Kasumi-1 (cell line): ENCODE measurements at regions not wholly inside any gene's neighbourhood (a gene's known extent, or its start where the extent isn't known, plus 50 kb on each side); places are given as distances from the start of the nearest gene placed in this dataset.

Source experiments
- DNase-seq, 2 experiments: peaks; one replicate each; lab custom pipeline; 2025; lab: John Stamatoyannopoulos, UW

DNA sequence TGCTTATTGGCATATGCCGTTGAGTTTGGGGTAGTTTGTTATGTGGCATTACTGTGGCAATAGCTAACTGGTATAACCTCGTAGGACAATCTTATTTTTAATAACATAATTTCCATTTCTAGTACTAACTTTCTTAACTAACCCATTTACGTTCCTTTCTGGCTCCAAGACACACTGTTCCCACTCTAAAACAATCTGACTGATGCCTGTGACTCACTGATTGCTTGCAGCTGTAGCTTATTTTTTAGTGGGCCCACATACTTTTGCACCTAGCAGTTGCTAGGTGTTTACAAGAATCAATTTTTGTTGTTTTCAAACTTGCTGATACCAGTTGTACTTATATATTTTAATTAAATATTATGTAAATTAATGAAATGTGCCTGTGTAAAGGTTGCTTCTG, 52.2 kb downstream of the FAT3 start:
- no peak for DNase-seq

DNA sequence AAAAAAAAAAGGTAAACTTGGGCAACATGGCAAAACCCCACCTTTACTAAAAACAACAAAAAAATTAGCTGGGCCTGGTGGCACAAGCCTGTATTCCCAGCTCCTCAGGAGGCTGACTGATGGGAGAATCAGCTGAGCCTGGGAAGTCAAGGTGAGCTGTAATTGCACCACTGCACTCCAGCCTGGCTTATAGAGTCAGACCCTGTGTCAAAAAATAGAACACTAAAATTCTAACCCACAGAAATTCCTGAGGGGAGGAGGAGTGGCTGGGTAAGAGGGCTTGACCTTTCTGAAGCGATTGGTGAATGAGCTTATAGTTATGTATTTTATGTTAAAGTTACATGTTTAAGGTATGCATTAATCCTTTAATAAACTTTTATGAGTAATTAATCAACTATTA, 53.3 kb downstream of the FAT3 start:
- DNase-seq = no peak

DNA sequence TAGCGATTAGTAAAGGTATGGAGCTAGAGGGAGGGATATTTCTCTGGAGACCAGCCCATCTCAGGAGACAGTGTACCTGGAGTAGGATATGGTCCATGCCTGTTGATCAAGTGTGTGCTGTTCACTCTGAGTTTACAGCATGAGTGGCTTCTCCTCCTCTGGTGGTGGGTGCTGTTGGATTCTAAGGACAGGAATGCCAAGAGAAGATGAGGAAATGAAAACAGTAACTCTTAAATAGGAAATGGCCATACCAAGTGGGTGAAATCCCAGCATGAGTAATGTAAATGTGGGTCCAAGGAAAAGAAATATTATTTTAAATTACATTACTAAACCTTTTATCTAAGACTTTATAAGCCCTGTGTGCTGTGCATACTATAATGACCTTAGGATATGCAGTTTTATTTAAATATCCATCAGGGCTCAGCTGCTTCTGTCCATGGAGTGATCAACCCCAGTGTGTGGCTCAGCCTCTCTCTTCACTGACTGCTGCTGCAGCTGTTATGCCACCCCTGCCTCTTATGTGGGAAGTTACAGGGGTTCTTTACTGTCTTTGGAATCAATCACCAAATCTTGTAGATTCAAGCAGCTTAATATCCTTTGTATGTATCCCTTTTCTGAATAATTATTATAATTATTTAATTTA, 54.3 kb downstream of the FAT3 start:
- DNase-seq = no peak

DNA sequence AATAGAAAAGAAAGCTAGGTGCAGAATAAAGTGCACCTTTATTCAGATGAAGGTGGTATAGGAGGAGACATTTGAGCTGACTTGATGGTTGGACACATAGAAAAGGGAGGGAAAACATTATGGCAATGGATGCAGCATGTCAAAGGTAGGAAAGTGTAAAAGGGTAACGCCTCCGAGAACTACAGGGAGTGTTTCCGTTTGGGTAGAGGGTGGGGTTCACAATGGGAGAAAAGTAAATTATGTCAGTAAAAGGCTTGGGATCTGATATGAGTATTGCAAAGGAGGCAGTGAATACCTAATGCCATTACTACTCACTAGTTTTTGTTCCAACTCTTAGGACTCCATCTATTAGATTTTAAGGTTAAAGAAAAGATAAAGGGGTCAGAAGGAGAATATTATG, 59.5 kb downstream of the FAT3 start:
- no peak for DNase-seq

DNA sequence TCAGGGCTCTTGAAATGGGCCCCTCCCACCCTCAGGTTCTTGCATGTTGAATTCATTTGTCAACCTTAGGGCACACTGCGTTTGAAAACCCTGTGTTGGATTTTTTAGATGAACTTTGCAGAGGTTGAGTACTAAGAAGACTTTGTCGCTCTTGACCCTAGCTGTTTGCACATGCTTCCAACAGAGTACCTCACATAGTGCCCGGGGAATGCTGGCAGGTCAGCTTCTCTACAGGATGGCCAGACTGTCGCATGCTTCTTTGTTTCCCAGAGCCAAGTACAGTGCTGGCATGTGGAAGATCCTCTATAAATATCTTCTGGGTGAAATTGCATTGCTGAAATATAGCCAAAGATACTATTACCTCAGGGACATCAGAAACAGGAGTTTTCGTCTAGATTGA, 59.9 kb downstream of the FAT3 start:
- no peak for DNase-seq

DNA sequence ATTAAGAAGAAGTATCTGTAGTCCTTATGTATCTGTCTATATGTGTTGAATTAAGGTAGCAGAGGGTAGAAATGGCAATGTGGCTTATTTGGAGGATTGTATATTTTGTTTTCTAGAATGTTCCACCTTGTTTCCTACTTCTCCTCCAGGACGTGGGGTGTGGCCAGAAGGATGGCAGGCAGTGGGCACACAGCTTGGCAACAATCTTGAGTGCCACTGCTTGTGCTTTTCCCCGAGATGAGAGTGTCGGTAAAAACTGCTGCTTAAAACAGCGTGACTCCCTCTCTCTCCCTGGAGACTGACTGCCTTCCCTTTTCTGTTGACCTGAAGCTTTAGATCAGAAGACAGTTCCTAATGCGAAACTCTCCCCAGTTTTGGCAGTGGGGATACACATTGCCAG, 61.2 kb downstream of the FAT3 start:
- DNase-seq = no peak

DNA sequence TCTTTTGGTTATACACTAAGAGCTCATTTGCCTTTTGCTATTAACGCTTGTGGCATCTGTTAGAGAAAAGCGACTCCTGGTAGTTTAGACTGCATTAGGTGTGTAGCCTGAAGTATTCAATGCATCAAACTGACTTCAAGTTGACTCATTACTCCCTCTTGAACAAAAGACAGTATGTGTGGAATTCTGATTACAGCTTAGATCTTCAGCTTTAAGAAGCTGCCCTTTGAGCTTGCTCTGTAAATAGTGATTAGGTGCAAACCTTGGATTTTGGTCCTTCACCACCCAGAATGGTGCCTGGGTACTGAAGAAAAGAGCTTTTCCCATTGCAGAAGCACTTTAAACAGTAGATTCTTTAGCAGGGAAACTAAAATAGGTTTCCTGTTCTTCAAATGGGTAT, 62.1 kb downstream of the FAT3 start:
- DNase-seq = no peak

DNA sequence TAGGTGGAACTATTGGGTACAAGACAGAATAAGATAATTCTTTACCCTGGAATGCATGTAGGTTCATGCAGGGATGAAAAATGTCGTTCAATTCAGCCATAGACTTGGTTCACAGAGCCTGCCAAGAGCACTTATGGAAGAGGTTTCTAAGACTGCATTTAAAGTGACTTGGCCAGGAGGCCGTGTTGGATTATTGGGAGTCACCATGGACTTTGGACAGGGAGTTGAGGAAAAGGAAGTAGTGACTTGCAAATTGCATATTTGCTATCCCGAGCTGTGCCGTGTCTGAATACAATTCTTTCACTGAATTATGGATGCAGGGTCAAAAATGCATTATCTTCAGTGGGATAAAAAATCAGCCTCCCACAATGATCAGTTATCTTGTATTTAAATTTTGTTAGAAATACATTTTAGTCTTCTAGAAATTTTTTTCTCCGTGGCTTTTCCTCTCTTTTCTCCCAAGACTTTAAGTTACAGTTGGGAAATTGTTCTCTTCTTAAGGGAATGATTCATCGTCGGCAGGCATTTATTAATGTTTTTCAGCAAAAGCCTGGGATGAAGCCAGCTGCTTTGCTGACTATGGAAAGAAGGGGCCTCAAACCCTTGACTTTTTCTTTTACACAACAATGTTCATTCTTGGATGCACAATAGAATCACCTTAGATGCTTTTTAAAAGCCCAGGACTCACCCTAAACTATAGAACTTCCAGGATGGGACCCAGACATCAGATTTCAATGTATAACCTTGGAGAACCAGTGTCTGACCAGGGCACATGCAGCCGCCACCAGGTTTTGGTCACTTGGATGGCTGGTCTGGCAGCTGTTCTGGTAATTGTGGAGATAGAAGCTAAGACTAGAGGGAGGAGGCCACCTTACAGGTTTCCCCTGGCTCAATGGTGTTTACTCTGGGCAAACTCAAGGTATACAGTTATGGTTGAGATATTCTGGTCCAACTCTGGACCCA, 70.8 kb downstream of the FAT3 start:
- DNase-seq = no peak

DNA sequence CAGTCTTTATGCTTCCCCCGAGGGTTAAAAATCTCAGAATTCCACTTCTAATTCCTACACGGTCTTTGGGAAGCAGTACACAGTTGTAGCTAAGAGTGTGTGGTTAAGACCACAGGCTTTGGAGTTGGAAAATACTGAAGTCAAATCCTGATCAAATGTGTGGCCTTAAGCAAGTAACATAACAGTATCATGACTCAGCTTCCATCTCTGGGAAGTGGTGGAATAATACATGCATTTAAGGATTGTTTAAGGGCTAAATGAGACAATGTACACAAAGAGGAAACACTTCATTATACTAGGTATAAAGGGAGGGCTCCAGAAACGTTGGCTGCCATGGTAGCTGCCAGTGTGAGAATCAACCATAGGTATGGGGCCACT, 71.5 kb downstream of the FAT3 start:
- DNase-seq = no peak

DNA sequence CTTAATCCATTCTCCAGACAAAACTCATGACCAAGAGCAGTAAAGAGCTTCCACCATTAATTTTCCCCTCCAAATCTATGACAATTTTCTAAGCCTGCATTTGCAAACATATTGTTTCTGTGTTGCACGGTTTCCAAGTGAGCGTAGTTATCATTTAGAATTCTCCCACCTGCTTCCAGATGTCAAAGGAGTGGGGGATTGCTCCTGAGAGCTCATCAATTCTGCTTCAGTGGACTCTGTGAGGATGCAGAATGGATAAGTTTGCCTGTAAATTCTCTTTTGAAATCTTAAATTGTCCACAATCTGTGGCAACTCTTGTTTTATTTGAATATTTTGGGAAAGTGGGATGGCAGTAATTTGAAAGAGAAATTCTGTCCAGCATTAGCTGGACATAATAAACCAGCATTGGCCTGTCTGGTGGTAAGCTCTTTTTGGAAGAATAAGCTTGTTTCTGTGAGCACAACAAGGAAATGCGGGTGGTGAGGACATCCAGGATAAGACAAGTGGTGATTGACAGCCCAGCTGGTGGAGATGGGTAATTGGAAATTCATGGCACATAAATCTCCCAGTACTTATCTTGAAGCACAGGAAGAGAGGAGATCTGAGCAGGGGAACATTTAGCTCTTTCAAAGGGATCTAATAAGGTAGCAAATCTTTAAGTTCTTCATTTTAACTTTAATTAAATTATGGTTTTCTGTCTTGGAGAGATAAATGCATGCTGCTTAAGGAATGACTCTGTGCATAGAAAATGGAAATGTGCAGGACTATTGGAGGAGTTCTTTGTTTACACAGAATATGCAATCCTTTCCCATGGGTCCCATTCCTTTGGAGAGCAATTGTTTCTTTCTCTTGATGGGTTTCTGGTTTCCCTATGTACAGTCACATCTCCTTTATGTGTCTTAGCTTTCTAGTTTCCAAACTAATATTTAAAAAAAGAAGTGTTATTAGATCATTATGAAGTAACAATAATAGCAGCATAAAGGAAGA, 73.2 kb downstream of the FAT3 start:
- no peak for DNase-seq

DNA sequence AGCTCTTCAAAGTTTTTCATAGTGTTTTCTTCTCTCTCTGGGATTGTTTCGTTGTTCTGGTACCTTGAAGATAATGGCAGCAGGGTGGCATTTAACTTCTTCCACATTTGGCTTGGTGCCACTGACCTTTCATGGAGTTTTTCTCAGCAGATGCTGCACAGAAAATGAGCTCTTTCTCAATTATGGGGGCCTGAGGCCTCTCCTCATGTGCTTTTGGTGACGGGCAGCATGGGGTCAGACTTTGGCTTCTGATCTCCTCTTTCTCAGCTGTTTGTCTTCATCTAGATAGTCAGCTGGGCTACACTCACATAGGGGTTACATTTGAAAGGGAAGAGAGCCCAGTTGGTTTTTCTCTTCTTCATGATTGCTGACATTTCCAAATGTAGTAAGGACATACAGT, 76.3 kb downstream of the FAT3 start:
- DNase-seq = no peak

DNA sequence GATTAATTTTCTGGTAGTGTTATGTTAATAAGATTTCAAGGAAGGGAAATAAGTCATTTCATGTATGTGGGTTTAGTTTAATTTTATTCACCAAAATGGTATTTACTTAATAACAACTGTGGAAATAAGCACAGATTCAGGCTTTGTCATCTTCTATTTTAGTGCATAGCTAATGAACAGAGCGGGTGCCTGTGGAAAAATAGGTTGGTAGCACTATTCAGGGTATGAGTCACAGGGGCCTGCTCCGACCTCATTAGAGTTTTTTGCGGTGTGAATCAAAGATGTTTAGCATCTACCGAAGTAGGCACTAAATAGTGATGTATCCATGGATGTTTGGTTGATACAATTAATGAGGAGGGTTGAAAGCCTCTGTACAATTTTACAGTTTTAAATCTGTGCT, 78.2 kb downstream of the FAT3 start:
- no peak for DNase-seq

DNA sequence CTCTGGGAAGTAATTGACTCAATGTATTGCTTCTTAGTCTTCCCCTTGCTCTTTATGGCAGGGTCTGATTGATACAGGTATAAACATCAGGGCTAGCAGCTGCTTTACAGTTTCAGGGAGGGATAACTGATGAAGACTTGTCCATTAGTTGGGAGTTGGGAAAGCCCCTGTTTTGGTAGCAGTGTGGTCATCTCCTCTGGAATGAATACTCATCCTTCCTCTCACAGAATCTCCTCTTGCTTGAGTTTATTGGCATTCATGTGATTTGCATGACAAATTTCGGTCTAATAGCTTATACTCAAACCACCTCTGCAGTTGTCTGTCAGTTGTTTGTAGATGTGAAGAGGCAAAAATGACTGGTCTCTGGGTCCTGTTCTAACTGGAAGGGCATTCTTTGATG, 79.7 kb downstream of the FAT3 start:
- no peak for DNase-seq

DNA sequence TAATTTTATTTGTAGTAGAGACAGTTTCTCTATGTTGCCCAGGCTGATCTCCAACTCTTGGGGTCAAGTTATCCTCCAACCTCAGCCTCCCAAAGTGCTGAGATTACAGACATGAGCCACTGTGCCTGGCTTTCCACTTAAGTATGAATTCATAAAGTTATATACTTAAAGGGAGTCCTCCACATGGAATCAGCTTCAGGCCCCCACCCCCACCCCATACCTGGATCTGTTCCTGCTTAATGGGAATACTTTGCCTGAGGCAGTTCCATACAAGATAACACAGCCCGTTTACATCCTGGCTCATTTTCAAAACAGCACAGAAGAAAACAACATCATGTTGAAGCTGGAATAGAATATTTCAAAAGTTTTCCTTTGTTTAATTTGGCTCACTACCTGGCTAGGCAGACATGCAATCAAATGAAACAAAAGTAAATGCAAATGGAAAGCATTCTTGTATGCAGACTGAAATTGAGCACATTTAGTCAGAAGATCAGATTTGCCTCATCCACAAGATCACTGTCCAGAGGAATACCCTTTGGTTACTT, 82.4 kb downstream of the FAT3 start:
- DNase-seq = no peak

DNA sequence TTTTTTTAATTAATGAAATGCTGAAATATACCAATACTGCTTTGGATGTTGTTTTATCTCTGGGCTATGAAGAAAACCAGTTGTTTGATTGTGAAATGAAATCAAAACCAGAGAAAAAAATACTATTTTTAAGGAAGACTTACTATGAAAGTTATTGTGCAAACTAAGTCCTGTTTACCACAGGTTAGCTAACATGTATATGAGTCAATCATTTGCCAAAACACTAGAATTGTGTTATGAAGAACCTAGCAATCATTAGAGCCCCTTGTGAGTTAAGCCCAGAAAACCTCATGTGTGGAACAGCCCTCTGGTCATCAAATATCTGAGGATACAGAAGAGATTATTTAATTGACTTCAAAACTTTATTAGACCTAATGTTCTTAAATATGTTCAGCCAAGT, 83.7 kb downstream of the FAT3 start:
- DNase-seq = no peak

DNA sequence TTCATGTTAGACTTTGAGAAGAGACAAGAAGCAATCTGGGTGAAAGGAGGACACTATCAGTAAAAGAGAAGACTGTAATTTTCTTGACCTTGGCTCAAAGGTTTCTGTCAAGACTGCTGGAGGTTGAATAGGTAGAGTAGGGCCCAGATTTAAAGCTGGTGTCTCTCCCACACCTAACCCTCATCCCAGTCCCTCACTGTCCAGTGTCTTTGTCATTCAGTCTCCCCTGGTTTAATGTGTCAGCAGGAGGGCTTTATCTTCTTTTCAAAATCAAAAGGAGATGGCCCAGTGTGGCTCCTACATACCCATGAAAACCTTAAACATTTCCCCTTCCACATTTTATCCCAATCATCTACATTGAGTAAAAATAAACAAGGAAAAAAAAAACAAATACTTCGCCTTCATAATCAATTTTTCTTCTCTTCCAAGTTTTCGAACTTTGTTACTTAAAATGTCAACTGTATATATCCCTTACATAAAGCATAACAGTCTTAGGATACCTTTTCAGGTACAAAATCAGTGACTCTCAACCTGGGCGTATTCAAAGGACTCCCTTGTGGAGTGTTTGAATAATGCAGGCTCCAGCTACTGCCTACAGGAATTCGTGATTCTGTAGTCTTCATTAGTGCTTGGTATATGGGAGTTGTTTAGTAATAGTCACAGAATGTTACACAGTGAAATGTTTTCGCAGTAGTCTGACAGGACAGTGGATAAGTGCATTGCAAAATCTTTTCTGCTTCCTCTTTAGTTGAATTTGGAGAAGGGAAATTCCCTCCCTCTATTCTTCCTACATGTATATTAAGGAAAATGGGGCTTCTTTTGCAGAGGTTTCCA, 87.2 kb downstream of the FAT3 start:
- DNase-seq = peak in 1 of 2 experiments; percentile 12

DNA sequence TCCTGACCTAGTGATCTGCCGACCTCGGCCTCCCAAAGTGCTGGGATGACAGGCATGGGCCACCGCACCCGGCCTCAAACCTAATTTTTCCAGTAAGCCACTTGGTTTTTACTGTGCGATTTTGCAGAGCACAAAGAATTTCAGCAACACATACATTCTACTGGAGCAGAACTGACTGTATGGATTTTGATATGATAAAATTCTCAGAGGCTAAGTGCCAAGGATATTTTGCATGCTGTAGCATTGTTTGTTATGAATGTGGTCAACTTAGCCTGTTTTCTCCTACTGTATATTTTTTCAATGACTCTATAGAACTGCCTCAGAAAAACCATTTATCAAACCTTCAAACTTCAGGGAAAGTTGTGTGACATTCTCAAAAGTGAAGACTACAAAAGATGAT, 89.2 kb downstream of the FAT3 start:
- no peak for DNase-seq

DNA sequence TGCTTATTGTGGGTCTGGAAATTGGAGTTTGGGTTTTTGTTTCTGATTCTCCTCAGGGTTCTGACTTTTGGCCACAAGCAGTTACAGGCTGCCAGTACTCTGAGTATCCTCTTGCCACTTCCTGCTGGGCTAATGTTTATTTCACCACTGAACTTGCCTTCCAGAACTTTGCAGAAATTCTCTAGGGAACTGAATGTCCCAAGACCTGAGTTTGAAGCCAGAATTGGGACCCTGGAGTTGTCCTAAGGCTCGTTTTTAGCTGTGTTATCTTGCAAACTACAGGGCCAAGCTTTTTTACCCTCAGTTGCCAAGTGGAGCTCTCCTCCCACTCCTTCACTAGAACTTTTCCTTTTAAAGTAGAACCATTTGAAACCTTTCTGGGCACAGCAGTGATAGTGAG, 89.9 kb downstream of the FAT3 start:
- DNase-seq = no peak

DNA sequence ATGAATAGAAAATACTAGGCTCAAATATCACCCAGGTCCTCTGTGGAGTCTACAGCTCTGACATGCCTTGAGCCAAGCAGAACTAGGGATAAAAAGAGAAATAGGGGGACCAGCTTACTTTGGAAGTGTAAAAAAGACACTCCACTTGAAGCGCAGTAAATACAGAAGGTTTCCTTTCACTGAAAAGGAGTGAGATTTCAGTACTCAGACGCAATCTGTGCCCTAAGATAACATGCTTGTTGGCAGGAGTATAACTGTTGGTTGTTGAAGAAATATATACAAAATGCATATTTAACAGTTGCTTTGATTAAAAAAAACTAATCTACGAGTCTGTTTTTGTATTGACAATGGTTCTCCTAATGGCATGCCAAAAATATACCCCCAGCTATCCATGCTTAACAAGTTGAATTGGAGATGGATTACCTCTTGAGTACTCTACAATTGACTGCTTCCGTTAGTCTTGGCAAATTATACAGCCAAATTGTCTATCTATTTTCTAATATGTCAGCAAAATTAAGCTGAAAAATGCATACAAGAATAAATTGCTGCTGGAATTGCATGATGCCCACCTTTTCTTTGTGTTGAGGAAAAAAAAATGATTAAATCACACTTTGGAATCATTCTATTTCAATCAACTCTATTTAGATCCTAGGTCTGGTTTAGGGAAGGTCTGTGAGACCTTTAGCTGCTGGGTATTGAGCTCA, 91.6 kb downstream of the FAT3 start:
- DNase-seq = no peak

DNA sequence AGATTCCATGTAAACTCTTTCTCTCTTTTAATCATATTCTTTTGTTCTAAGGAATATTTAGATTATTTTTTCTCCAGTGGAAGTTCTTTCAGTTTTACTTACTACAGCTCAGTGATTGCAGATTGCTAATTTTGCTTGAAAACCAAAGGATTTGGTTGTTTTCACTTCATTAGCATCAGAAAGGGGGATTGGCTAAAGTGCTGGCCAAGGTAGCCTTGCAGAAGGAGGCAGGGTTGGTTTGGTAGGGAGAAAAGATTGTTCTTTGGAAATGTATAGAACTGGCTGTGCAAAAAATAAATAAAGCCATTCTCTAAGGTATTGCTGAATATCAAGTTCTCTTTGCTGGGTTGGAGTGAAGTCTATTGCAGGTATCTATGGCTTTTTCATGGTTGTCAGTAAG, 92.6 kb downstream of the FAT3 start:
- DNase-seq = no peak

DNA sequence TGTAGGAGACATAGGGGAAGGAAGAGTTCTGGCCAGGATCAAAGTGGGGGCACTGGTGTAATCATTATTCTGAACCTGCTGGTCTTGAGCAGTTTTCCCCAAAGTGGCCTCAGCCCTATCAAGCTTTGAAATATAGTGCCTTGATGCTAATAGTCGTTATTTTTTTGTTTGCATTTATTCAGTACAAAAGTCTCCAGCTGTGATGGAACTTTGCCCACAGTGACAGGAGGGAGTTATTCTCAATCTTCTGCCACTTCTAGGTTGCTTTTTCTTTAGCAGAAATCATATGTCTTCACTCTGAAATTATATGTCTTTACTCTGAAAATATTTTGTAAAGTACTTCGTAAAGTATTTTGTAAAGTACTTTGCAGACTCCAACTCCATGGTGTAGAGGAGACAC, 93.1 kb downstream of the FAT3 start:
- DNase-seq = no peak
